K562 (cell line): ENCODE measurements at regions not wholly inside any gene's neighbourhood (a gene's known extent, or its start where the extent isn't known, plus 50 kb on each side); places are given as distances from the start of the nearest gene placed in this dataset.

Source experiments
- ATAC-seq: fragments of 200-7000 bp; cut with Tn5 transposase; 3 replicates; pipeline ENCODE4 v1.9.1; 2020; ENCODE audit warnings: moderate library complexity
- BruUV-seq: library from RNA; stranded (reverse); fragments of 400-500 nt; replicated peaks from 2 replicates; lab custom pipeline; 2021; lab: Mats Ljungman, UMichigan
- CTCF ChIA-PET: fragments of 300-600 bp; formaldehyde crosslinking; extraction: SDS; loops from one replicate; lab custom pipeline; 2021; ENCODE audit warnings: low intra/inter-chr PET ratio; lab: Yijun Ruan, JAX
- POLR2A ChIA-PET: fragments of 300-600, 350-650 bp; sonication (Branson Sonifier 250); formaldehyde crosslinking; extraction: SDS; loops from one replicate; lab custom pipeline; 2021; ENCODE audit warnings: antibody characterized with exemption, inconsistent platforms; lab: Yijun Ruan, JAX
- DNase-seq, 4 experiments: peaks; one replicate each; pipeline versions ENCODE4 v3.0.0 to v3.0.0-alpha.2; 2011 to 2018; ENCODE audit warnings: low spot score in 3 of 4, mixed read lengths in 3 of 4; ENCODE audit errors: extremely low read depth in 1 of 4
- FAIRE-seq: peaks from 2 replicates; lab custom pipeline; 2011; peaks lifted over from hg19 to GRCh38; lab: Jason Lieb, UNC
- H2AFZ ChIP-seq: 2 replicates; pipeline ENCODE4 v1.6.0; 2011; ENCODE audit warnings: low read depth, low read length, control low read depth, inconsistent platforms
- H3K27ac ChIP-seq: fragments of 200-600 bp; 3 replicates; pipeline ENCODE4 v1.8.0; 2011; ENCODE audit warnings: low read depth, mild to moderate bottlenecking, control low read depth, inconsistent platforms, low read length, moderate library complexity, mixed read lengths; ENCODE audit errors: extremely low read depth
- H3K27me3 ChIP-seq, 2 experiments: fragments of 300-600 bp in 1 of 2; 2 replicates in 1 of 2; 3 replicates in 1 of 2; pipeline versions ENCODE4 v1.6.0 to v1.8.0; 2011; ENCODE audit warnings: inconsistent platforms in 2 of 2, low read length in 2 of 2, mild to moderate bottlenecking in 1 of 2, mixed read lengths in 1 of 2, moderate library complexity in 1 of 2; ENCODE audit not compliant: control insufficient read depth in 2 of 2, insufficient read depth in 2 of 2
- H3K36me3 ChIP-seq: fragments of 300-600 bp; 3 replicates; pipeline ENCODE4 v1.8.0; 2011; ENCODE audit warnings: mild to moderate bottlenecking, low read length, inconsistent platforms; ENCODE audit not compliant: control insufficient read depth, insufficient read depth
- H3K4me1 ChIP-seq, 2 experiments: fragments of 200-600 bp in 1 of 2; replicated peaks in 1 of 2; 2 replicates in 1 of 2; 3 replicates in 1 of 2; pipeline versions ENCODE4 v1.5.1 to v1.8.0; 2011; ENCODE audit warnings: inconsistent platforms in 2 of 2, low read length in 2 of 2, mild to moderate bottlenecking in 1 of 2, mixed read lengths in 1 of 2, moderate library complexity in 1 of 2; ENCODE audit not compliant: control insufficient read depth in 2 of 2, insufficient read depth in 2 of 2
- H3K4me2 ChIP-seq: 2 replicates; pipeline ENCODE4 v1.6.1; 2011; ENCODE audit warnings: low read length, control low read depth, inconsistent platforms, mixed read lengths; ENCODE audit not compliant: insufficient read depth
- H3K4me3 ChIP-seq: fragments of 200-600 bp; sonication (generic), shearing (Covaris generic); 2 replicates; pipeline ENCODE4 v1.5.1; 2016; ENCODE audit warnings: control low read depth, inconsistent platforms
- H3K79me2 ChIP-seq: fragments of 200-600 bp; 3 replicates; pipeline ENCODE4 v1.8.0; 2011; ENCODE audit warnings: low read length, inconsistent platforms; ENCODE audit not compliant: control insufficient read depth, insufficient read depth
- H3K9ac ChIP-seq, 2 experiments: 2 replicates each; pipeline versions ENCODE4 v1.6.0 to v1.6.1; 2011; ENCODE audit warnings: low read depth in 2 of 2, low read length in 2 of 2, control low read depth in 1 of 2, inconsistent platforms in 1 of 2, mild to moderate bottlenecking in 1 of 2, mixed read lengths in 1 of 2; ENCODE audit not compliant: insufficient read depth in 1 of 2
- H3K9me1 ChIP-seq: one replicate; pipeline ENCODE4 v1.6.0; 2011; ENCODE audit warnings: inconsistent platforms, mild to moderate bottlenecking, low read length, moderate library complexity; ENCODE audit not compliant: control insufficient read depth, insufficient read depth
- H3K9me3 ChIP-seq: replicated peaks from 2 replicates; pipeline ENCODE4 v1.5.1; 2011; ENCODE audit warnings: low read depth, low read length, inconsistent platforms; ENCODE audit not compliant: control insufficient read depth, insufficient read depth
- H4K20me1 ChIP-seq: replicated peaks from 2 replicates; pipeline ENCODE4 v1.6.1; 2011; ENCODE audit warnings: low read length, inconsistent platforms, mixed read lengths; ENCODE audit not compliant: control insufficient read depth, insufficient read depth
- ARHGAP35 ChIP-seq: fragments of 450-650 bp; IDR thresholded peaks from 2 replicates; pipeline ENCODE4 v1.6.1; 2018; ENCODE audit not compliant: partially characterized antibody
- CTBP1 ChIP-seq: fragments of 450-650 bp; IDR thresholded peaks from 2 replicates; pipeline ENCODE4 v1.6.1; 2016; ENCODE audit warnings: borderline replicate concordance
- L3MBTL2 ChIP-seq: fragments of 450-650 bp; IDR thresholded peaks from 2 replicates; pipeline ENCODE4 v1.6.1; 2016; ENCODE audit warnings: mild to moderate bottlenecking, moderate library complexity
- PTBP1 ChIP-seq: fragments of 200-400 bp; formaldehyde crosslinking; IDR thresholded peaks from 2 replicates; pipeline ENCODE4 v1.6.1; 2017; ENCODE audit warnings: low read depth, low read length
- SETDB1 ChIP-seq: IDR thresholded peaks from one replicate; pipeline ENCODE4 v1.6.1; 2012; ENCODE audit warnings: low read length, control low read depth, inconsistent platforms
- WHSC1 ChIP-seq: IDR thresholded peaks from one replicate; pipeline ENCODE4 v1.6.1; 2012; ENCODE audit warnings: low read length, control low read depth, inconsistent platforms
- ZNF263 ChIP-seq: sonication (generic); formaldehyde crosslinking; IDR thresholded peaks from 2 replicates; pipeline ENCODE4 v1.8.0; 2022; ENCODE audit warnings: mild to moderate bottlenecking, missing genetic modification reagents, borderline replicate concordance
- ZNF75A ChIP-seq: fragments of 450-650 bp; formaldehyde crosslinking; IDR thresholded peaks from 2 replicates; pipeline ENCODE4 v1.4.0; 2020; ENCODE audit warnings: mild to moderate bottlenecking
- WGBS: fragments of 100-300 bp; shearing (Covaris generic); methylation state at CpG from one replicate; pipeline ENCODE4 v1.1.6; 2016; ENCODE audit warnings: low coverage, mixed read lengths; ENCODE audit not compliant: insufficient coverage; ENCODE audit errors: missing lambda C conversion rate; 5-methylcytosine and 5-hydroxymethylcytosine counted together
- in situ Hi-C: fragments of 300-500 bp; cut with MboI; formaldehyde crosslinking; loops from 4 replicates; pipeline ENCODE4 v1.15.0; 2018; ENCODE audit warnings: inconsistent platforms, mixed read lengths
- intact Hi-C: fragments of 100-400 bp; cut with micrococcal nuclease; formaldehyde crosslinking; loops from 2 replicates; pipeline ENCODE4 v1.14.2; 2022
- TF ChIP-seq, protein P1 (sequence below): fragments of 250-450 bp; sonication (Bioruptor Pico); IDR thresholded peaks from 2 replicates; pipeline ENCODE4 v1.8.0; 2022; ENCODE audit warnings: moderate library complexity, mild to moderate bottlenecking, inconsistent platforms

DNA sequence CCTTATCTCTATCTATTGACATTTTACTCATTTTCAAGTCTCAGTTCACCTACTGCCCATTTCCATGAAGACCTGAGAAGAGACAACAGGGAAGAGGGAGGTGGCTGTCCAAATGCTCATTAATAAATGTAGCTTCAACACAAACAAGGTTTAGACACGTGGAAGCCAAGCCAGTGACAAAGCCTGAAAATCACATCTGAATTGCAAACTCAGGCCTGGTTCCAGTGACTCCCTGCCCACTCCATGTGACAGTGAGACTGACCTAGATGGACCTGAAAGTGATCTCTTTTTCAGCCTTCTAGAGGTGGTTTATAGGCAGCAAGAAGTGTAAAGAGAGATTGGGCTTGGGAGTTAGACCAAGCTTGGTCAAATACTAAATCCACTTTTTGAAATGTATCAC, 126.6 kb upstream of the BCL6 start:
- H2AFZ ChIP-seq = no peak overlapping the region
- DNase-seq = no peak
- in situ Hi-C loops = no loop called here
- H3K27ac ChIP-seq = no peak overlapping the region
- no peaks in the 10 kb centered on the region for H3K4me1 ChIP-seq
- no peak for ATAC-seq
- no peaks in the 10 kb centered on the region for H3K79me2 ChIP-seq
- no TSS peak for BruUV-seq
- H4K20me1 ChIP-seq = no peaks in the 10 kb centered on the region
- H3K4me2 ChIP-seq = no peak overlapping the region
- intact Hi-C loops = no loop called here
- CTCF ChIA-PET = no interaction called here
- H3K4me3 ChIP-seq = no peak overlapping the region
- no peaks in the 10 kb centered on the region for H3K9me3 ChIP-seq
- WGBS = 0% methylated on average over 1 of the region's 1 CpG
- no peak for FAIRE-seq
- no peaks in the 10 kb centered on the region for H3K36me3 ChIP-seq
- POLR2A ChIA-PET = no interaction called here
- no peak overlapping the region for H3K9ac ChIP-seq
- TF ChIP-seq, protein P1, sequence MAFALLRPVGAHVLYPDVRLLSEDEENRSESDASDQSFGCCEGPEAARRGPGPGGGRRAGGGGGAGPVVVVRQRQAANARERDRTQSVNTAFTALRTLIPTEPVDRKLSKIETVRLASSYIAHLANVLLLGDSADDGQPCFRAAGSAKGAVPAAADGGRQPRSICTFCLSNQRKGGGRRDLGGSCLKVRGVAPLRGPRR = no peak
- TF ChIP-seq ZNF263 = no peak
- TF ChIP-seq PTBP1 = no peak
- TF ChIP-seq SETDB1 = no peak
- no peak for TF ChIP-seq ZNF75A (CRISPR knock-in tag)
- TF ChIP-seq WHSC1 = no peak
- TF ChIP-seq L3MBTL2 = no peak
- no peak for TF ChIP-seq ARHGAP35
- no peaks in the 10 kb centered on the region for H3K27me3 ChIP-seq
- no peaks in the 10 kb centered on the region for H3K9me1 ChIP-seq

DNA sequence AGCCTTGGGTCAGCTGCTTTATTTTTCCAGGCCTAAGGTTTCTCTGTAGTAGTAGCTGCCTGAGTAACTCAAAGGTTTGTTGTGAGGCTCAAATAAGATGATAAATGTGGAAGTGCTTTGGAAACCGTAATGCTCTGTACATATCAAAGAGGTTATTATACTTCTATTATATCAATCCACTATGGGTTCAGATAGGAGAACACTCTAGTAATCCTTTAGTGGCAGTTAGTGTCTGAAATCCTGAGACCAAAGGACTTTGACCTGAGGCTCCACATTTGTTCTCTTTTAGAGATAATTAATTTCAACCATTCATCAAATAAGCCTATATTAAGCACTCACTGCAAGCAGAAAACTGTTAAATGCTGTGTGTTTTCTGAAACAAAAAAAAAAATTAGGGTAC, 128.6 kb upstream of the BCL6 start:
- BruUV-seq = no TSS peak
- WGBS = 33% methylated on average over 1 of the region's 1 CpG
- no peak overlapping the region for H3K4me2 ChIP-seq
- no peaks in the 10 kb centered on the region for H3K9me3 ChIP-seq
- peaks cover 0 to 4% of the 10 kb centered on the region in 2 experiments; a peak in 1 of 5 replicates for H3K27me3 ChIP-seq
- ATAC-seq (no peak), DNase-seq (no peak), FAIRE-seq (no peak)
- ChIA-PET POLR2A (no interaction called here), CTCF (no interaction called here)
- no peak overlapping the region for H3K27ac ChIP-seq
- H3K9ac ChIP-seq = no peak overlapping the region
- H3K9me1 ChIP-seq = no peaks in the 10 kb centered on the region
- intact Hi-C loops (no loop called here), in situ Hi-C loops (no loop called here)
- no peak for TF ChIP-seq CTBP1
- H4K20me1 ChIP-seq = no peaks in the 10 kb centered on the region
- H3K4me1 ChIP-seq = no peaks in the 10 kb centered on the region
- no peaks in the 10 kb centered on the region for H3K36me3 ChIP-seq
- H3K79me2 ChIP-seq = no peaks in the 10 kb centered on the region
- H2AFZ ChIP-seq = no peak overlapping the region
- H3K4me3 ChIP-seq = no peak overlapping the region
